Keratinocyte (primary cell): ENCODE measurements at regions not wholly inside any gene's neighbourhood (a gene's known extent, or its start where the extent isn't known, plus 50 kb on each side); places are given as distances from the start of the nearest gene placed in this dataset.

Source experiments
- CTCF ChIP-seq, 3 experiments: IDR thresholded peaks in 1 of 3; conservative IDR thresholded peaks in 1 of 3; optimal IDR thresholded peaks in 1 of 3; 2 replicates in 2 of 3; 3 replicates in 1 of 3; pipeline versions ENCODE3 to v1.5.1; 2011; ENCODE audit warnings: low read length in 3 of 3, mild to moderate bottlenecking in 3 of 3, moderate library complexity in 2 of 3, control low read depth in 1 of 3, inconsistent platforms in 1 of 3; ENCODE audit not compliant: insufficient read depth in 2 of 3; ENCODE audit errors: extremely low read depth in 1 of 3
- EZH2 ChIP-seq: IDR thresholded peaks from one replicate; pipeline ENCODE4 v1.6.1; 2012; ENCODE audit warnings: inconsistent platforms, mild to moderate bottlenecking, low read length, moderate library complexity

- no peak for TF ChIP-seq CTCF (optimal IDR thresholded peaks at IDR 0.05 in 1 of 3, IDR thresholded peaks at IDR 0.05 in 1 of 3, conservative IDR thresholded peaks at IDR 0.05 in 1 of 3; ENCODE audit: extremely low read depth in 1 of 3, insufficient read depth in 2 of 3, low read length in 3 of 3)
- TF ChIP-seq EZH2, result no peak
Measured at GRCh38 chr11:131179836-131180235, 190.6 kb upstream of the NTM start.
